HG03460 (cell line): ENCODE measurements at regions not wholly inside any gene's neighbourhood (a gene's known extent, or its start where the extent isn't known, plus 50 kb on each side); places are given as distances from the start of the nearest gene placed in this dataset.
"Not testable (repeated sequence)": the region's sequence is repeated elsewhere in the genome, so short reads cannot be mapped to it uniquely, and the experiment has no call there.

ENCODE experiments used
- ATAC-seq: cut with Tn5 transposase; IDR thresholded peaks from one replicate; pipeline ENCODE4 v1.9.1; 2021; ENCODE audit not compliant: unreplicated experiment

DNA sequence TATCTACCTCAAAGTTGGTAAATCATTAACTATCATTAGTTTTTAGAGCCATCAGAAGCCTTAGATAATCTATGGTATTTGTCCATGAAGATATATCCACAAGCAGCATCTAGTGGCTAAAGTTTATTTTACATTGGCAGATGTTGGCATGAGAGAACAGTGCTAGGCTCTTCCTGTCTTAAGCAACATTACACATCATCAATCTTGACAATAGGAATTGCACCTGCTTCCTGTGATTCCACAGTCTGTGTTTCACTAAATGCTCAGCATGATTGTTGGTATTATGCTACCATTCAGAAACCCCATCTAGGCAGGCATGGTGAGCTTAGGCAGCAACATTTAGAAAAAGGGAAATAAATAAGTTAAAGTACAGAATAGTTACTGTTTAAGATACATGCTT, 246.6 kb downstream of the SLCO4C1 start:
- ATAC-seq, result no peak

DNA sequence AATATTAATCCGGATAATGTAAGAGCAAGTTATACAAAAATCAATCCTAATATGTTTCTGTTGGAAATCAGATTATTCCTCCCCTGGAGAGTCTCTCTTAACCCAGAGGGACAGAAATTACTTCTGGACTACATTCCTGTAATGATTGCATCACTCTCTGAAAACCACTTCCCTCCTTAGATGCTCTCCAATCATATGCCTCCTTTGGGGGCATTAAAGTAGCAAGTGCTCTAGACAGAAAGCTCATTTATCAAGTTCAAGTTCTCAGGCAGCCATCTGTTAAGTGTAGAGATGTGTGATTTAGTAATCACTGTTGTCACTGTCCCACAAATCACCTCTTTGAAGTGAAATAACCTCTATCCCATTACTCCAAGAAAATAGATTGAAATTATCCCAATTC, 247.1 kb downstream of the SLCO4C1 start:
- no peak for ATAC-seq

DNA sequence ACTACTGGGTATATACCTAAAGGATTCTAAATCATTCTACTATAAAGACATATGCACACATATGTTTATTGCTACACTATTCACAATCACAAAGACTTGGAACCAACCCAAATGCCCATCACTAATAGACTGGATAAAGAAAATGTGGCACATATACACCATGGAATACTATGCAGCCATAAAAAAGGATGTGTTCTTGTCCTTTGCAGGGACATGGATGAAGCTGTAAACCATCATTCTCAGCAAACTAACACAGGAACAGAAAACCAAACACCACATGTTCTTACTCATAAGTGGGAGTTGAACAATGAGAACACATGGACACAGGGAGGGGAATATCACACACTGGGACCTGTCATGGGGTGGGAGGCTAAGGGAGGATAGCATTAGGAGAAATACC, 249.0 kb downstream of the SLCO4C1 start:
- not testable (repeated sequence) for ATAC-seq

DNA sequence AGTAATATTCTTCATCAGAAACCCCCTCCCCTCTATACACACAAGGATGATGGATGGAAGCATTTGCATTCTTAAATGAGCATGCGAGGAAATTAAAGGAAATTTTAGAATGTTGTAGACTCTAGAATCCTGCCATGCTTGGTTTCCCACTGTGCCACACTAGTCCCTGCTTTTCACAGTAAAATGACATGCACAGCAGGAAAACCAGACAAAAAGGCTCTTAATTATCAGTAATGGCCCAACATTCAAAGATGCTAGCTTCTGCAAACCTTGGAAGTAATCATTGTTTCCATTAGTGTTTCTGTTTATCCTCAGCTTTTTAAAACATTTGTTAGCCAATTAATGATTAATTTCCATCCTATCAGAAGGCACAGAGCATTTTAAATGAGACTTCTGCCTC, 255.8 kb downstream of the SLCO4C1 start:
- ATAC-seq, result no peak

DNA sequence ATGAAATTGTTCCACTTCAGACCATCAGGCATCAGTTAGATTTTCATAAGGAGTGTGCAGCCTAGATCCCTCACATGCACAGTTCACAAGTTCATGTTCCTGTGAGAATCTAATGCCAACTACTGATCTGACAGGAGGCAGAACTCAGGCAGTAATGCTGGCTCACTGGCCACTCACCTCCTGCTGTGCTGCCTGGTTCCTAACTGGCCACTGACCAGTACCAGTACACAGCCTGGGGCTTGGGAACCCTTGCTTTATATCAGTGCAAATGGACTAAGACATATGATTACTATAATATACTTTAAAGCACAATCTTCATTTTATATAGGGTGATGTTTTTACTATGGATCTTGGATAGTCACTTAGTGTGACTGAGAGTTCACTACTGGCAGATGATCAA, 259.2 kb downstream of the SLCO4C1 start:
- no peak for ATAC-seq

DNA sequence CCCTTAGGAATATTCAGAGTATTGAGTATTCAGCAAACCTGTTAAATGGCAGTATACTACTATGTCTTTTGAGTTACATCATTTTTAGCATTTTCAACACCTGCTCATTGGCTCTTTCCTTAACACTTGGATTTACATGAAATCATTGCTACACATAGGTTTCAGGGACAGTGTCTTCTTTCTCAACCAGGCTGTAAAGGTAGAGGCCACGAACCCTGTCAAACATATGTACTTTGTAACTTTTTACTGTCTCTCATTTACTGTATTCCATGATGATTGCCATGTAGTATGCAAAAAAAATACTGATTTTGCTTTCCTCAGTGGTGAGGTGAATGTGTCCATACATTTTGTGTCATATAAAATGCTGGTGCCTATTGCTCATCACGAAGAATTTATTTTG, 264.4 kb downstream of the SLCO4C1 start:
- no peak for ATAC-seq

DNA sequence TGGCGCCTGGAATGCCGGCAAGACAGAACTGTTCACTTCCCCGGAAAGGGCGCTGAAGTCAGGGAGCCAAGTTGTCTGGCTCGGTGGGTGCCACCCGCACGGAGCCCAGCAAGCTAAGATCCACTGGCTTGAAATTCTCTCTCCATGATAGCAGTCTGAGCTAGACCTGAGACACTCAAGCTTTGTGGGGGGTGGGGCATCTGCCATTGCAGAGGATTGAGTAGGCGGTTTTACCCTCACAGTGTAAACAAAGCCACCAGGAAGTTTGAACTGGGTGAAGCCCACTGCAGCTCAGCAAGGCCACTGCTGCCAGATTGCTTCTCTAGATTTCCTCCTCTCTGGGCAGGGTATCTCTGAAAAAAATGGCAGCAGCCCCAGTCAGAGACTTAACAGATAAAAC, 277.4 kb downstream of the SLCO4C1 start:
- no peak for ATAC-seq

DNA sequence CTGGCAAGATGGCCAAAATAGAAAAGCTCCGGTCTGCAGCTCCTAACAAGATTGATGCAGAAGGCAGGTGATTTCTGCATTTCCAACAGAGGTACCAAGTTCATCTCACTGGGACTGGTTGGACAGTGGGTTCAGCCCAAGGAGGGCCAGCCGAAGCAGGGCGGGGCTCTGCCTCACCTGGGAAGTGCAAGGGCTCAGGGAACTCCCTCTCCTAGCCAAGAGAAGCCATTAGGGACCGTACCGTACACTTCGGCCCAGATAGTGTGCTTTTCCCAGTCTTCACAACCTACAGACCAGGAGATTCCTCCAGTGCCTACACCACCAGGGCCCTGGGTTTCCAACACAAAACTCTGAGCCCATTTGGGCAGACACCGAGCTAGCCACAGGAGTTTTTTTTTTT, 277.8 kb downstream of the SLCO4C1 start:
- no peak for ATAC-seq

DNA sequence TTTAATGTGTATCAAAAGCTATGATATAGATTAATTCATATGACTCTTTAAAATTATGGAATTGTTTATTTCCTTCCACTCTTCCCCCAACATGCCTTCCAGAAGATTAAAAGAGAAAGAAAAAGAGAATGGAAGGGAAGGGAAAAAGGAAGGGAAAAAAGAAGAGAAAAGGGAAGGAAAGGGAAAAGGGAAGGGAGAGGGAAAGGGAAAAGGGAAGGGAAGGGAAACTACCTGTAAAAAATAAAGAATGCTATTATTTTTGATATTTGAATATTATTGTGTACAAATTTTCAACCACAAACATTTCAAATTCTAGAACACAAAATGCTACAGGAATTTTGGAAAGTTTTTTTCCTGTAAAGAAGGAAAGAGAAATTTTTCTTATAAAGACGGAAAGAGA, 281.7 kb downstream of the SLCO4C1 start:
- no peak for ATAC-seq

DNA sequence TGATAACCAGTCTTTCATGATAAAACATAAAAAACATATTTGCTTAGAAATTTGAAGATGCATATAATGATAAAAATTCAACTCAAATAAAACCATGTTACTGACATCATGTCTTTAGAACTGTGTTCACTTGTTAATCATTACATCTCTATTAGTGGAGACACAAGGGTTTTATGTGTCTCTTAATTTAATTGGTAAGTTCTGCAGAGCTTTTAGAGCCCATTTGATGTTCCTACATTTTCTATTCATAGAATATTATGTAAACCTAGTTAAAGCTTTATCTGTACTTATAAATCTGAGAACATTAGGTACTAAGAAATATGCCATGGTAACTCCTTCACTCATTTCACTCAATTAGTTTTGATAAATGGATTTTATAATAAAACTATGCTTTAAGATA, 285.4 kb downstream of the SLCO4C1 start:
- no peak for ATAC-seq

DNA sequence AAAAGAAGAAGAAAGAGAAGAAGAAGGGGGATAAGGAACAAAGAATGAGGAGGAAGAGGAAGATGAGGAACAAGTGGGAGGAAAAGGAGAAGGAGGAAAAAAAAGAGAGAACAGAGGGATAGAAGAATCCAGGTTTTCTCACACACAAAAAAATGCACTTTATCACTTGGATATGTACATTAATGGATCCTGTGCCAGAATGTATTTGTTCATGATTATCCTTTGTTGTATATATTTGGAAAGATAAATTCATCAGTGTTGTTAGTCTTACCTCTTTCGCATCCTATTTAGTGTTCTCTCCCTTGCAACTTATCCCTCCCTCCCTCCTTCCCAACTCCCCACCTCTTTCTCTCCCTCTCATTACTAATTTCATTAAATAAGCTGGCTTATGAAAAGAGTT, 298.8 kb downstream of the SLCO4C1 start:
- no peak for ATAC-seq

DNA sequence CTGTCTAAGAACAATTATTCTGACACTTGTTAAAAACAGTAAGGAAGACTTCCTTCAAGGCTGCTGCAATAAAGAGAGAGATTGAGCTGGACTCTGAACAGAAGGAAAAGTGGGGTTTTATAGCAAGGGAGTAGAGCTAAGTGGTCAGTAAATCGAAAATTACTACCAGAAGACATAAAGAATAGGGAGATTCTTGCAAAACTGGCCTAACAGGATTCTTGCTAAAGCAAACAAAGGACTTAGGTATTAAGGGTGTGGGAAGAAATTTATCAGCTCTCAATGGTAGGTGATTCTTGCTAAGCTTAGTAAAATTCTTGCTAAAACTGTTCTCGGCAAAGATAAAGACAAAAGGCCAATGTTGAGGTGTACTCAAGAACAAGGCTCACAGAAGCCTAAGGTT, 300.5 kb downstream of the SLCO4C1 start:
- no peak for ATAC-seq

DNA sequence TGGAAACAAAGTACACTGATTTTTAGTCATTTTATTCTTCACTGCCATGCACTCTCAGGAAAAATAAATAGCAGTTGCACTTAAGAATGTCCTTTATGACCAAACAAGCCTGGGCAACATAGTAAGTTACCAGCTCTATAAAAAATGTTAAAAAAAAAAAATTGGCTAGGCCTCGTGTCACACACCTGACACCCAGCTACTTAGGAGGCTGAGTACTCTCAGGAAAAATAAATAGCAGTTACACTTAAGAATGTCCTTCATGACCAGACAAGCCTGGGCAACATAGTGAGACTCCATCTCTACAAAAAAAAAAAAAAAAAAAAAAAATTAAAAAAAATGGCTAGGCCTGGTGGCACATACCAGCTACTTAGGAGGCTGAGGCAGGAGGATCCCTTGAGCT, 304.6 kb downstream of the SLCO4C1 start:
- no peak for ATAC-seq

DNA sequence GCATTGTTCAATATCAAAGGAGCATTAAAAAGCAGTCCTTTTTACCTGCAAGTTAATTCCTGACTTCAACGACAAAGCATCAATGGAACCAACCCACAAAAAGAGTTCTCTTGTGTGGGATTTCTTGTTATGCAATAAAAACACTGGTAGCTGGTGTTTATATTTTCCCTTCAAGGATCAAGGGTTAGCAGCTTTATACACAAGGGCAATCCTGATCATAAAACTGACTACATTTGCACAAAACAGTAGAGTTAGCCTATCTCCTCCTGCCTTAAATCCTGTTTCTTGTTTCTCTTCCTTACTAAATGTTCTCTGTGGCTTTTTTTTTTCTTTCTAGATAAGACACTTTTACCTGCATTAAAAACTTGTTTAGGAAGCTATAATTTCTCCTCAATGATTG, 306.4 kb downstream of the SLCO4C1 start:
- no peak for ATAC-seq

DNA sequence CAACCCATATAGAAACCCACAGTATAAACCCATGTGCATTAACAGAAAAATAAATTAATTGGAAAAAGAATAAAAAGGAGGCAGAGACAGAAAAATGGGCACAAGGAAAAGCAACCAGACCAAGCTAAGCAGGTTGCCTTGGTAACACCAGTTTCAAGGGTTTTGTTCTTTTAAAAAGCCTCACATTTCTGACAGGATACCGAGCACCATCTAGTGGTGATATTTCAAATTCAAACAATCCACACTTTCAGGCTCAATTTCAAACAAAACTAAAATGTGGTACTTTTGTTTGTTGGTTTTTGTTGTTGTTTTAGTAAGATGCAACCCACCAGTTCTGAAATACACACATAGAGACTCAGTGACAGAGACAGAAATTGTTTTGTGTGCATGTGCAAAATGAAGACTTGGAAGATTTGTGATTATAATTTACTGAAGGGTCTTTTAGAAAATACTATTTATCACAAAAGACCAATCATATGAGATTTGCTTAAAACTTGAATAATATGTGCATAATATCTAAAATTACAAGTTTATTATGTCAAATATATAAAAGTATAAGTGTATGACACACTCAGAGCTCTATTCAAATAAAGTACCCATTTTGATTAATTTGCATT, 318.2 kb downstream of the SLCO4C1 start:
- ATAC-seq, result peak; percentile 75

DNA sequence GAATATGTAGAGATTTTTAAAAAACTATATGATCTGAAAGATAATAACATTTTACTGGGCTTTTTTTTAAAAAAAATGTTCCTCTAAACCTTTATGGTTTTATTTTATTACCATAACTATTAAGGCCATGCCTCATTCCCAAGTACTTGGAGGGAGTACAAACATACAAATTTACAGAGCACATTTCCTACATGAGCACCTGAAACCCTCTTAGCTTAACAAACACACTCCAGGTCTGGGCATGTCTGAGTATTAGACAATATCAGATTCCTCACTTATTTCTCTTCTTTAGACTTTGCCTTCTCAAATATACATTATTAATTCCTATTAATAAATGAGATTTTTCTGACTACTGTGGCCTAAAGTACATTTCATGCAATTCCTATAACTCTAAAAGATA, 319.2 kb downstream of the SLCO4C1 start:
- no peak for ATAC-seq

DNA sequence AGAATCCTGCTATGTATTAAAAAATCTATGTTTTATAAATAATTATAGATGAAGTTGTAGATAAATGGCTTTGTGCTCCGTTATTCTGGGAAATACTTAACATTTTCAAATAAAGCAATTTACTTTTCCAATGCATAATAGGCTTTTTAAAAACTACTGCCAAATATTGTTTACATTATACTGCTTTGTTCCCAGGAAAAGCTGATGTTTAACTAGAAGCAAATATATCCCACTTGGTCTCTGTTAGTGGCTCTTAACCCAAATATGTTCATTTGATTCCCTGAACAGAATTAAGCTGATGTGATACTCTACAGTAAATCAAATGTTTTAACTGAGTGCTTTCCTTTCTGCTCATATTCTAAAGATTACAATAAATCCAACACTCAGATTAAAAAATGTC, 326.3 kb downstream of the SLCO4C1 start:
- ATAC-seq, result no peak

DNA sequence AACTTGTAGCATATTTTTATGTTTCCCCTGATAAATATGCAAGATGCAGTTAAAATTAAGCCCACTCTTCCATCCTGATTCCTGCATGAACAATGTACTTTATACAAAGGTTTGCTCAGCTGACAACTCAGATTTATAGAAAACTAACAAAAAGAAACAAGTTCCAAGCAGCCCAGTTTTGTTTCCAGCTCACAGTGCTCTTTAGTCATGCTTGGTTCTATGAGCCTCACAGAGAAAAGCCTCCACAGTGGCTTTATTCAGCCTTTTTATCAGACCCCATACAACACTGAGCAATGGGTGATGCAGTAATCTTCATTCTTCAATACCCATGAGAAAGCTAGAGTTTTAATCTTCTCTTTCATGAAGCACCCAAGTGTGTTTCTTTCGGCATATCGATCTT, 329.6 kb downstream of the SLCO4C1 start:
- ATAC-seq, result no peak

DNA sequence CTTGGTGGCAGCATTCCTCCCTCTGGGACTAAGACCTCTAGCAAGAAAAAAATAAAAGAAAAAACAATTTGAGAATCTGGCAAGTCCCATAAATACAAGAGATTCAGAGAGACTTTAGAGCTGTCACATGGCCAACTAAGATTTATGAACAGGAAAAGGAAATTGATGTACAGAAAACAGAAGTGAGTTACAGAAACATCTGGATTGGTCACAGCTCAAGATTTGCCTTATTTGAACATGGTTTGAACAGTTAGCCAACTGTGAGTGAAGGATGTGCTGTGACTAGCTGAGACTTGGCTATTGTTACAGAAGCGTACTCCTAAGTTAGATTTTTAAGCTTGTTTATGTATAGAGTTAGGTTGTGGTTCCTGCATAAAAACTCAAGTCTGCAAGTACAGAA, 340.2 kb downstream of the SLCO4C1 start:
- ATAC-seq, result no peak

DNA sequence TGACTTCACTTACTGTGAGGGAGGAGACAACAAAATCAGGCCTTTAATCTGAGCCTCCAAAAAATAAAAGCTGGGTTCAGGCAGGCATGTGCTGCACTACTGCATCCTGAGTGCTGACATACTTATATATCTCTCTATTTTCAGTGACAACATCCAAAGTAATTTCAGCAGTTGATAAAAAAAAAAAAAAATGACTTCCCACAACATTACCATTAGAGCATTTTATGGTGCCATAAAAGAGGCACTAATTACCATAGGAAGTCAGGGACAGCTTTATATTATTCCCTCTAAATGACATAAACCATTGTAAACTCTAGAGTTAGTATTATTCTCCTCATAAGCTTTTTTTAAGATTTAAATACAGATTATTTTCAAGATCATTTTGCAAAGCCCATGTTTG, 346.1 kb downstream of the SLCO4C1 start:
- ATAC-seq, result no peak

DNA sequence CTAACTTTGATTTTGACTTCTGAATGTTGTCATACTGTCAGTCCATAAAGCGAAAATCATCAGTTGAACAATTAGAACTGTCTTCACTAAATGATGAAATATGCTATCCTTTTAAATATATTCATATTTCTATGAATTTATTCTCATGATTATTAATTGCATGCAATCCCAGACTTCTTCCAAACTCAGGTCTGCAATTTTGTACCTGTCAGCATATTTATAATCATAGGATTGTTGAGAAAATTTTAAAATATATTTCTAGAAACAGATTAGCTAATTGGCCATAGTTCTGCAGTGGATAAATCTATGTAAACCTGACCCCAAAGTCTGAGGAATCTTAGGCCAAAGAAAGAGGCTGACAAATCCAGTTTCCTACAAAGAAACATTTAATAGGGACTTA, 347.5 kb downstream of the SLCO4C1 start:
- ATAC-seq, result no peak

DNA sequence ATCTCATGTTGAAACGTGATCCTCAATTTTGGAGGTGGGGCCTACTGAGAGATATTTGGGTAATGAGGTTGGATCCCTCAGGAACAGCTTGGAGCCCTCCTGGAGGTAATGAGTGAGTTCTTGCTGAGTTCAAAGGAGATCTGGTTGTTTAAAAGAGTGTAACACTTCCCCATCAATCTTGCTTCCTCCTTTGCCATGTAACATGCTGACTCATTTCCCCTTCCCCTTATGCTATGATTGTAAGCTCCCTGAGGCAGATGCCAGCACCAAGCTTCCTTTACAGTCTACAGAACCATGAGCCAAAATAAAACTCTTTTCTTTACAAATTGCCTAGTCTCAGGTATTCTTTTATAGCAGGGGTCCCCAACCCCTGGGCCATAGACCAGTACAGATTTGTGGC, 352.3 kb downstream of the SLCO4C1 start:
- ATAC-seq, result no peak

DNA sequence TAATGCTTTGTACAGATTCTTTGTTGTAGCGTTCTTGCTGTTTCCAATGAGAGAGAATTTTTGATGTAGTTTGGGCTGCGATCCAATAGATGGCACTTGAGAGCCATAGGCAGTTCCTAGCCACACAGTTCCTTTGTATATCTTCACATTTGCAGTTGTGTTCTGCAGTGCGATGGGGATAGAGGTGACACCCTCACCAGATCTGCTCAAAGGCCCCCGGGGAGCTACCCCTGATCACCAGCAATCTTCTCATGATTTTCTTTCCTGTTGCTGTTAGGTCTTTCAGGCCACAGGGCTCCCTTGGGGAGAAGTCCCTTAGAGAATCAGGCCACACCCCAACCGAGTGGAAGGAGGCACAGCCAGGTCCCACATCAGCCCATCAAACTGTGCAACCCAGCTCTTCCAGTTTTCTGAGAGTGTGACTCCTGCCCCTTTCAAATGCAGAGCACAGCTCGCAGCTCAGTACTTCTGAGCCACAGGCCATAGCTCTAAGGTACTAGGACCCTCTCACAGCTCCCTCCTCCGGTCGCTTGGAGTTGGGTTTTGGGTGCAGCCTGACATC, 353.7 kb downstream of the SLCO4C1 start:
- peak; percentile 79 for ATAC-seq
